SIG-M5 treated with dmso at 0.1 percent for 504 hours (cell line): ENCODE measurements at regions not wholly inside any gene's neighbourhood (a gene's known extent, or its start where the extent isn't known, plus 50 kb on each side); places are given as distances from the start of the nearest gene placed in this dataset.
"Not testable (repeated sequence)": the region's sequence is repeated elsewhere in the genome, so short reads cannot be mapped to it uniquely, and the experiment has no call there.

Experiments
- DNase-seq: peaks from one replicate; lab custom pipeline; 2025; ENCODE audit not compliant: unreplicated experiment; lab: John Stamatoyannopoulos, UW

- DNase-seq: no peak
These were observed 216.8 kb downstream of the TUSC1 start for GRCh38 chr9:25461416-25461815.

GRCh38 chr9:25453875-25454274 is 224.4 kb downstream of the TUSC1 start:
- no peak for DNase-seq

GRCh38 chr9:25449503-25449902 is 228.7 kb downstream of the TUSC1 start:
- DNase-seq: no peak

- DNase-seq: not testable (repeated sequence)
These were observed 232.5 kb downstream of the TUSC1 start for GRCh38 chr9:25445721-25446120.

GRCh38 chr9:25442526-25442925 is 235.7 kb downstream of the TUSC1 start:
- no peak for DNase-seq

GRCh38 chr9:25427898-25428297 is 250.3 kb downstream of the TUSC1 start:
- no peak for DNase-seq

GRCh38 chr9:25427290-25427689 is 251.0 kb downstream of the TUSC1 start:
- DNase-seq: no peak

- no peak for DNase-seq
These were observed 256.7 kb downstream of the TUSC1 start for GRCh38 chr9:25421560-25421959.

- no peak for DNase-seq
These were observed 259.3 kb downstream of the TUSC1 start for GRCh38 chr9:25418974-25419373.

GRCh38 chr9:25415718-25416117 is 262.5 kb downstream of the TUSC1 start:
- no peak for DNase-seq

GRCh38 chr9:25412646-25413045 is 265.6 kb downstream of the TUSC1 start:
- no peak for DNase-seq

- DNase-seq: no peak
These were observed 280.5 kb downstream of the TUSC1 start for GRCh38 chr9:25397746-25398145.

GRCh38 chr9:25396828-25397227 is 281.4 kb downstream of the TUSC1 start:
- DNase-seq: no peak

GRCh38 chr9:25381141-25381540 is 297.1 kb downstream of the TUSC1 start:
- DNase-seq: no peak

- DNase-seq: no peak
These were observed 301.2 kb downstream of the TUSC1 start for GRCh38 chr9:25377039-25377438.

GRCh38 chr9:25374281-25374680 is 304.0 kb downstream of the TUSC1 start:
- DNase-seq: no peak

- DNase-seq: no peak
These were observed 311.3 kb downstream of the TUSC1 start for GRCh38 chr9:25366906-25367305.

- DNase-seq: no peak
These were observed 324.5 kb downstream of the TUSC1 start for GRCh38 chr9:25353783-25354182.

- DNase-seq: peak; percentile 0
These were observed 328.2 kb downstream of the TUSC1 start for GRCh38 chr9:25350011-25350410.

- DNase-seq: no peak
These were observed 356.1 kb downstream of the TUSC1 start for GRCh38 chr9:25322142-25322541.

GRCh38 chr9:25310961-25311360 is 367.3 kb downstream of the TUSC1 start:
- DNase-seq: no peak

GRCh38 chr9:25308549-25308948 is 369.7 kb downstream of the TUSC1 start:
- no peak for DNase-seq

GRCh38 chr9:25302601-25303000 is 375.6 kb downstream of the TUSC1 start:
- DNase-seq: no peak

GRCh38 chr9:25288195-25288594 is 390.0 kb downstream of the TUSC1 start:
- DNase-seq: not testable (repeated sequence)
